Uterus (tissue), 3 donors: ENCODE measurements at regions not wholly inside any gene's neighbourhood (a gene's known extent, or its start where the extent isn't known, plus 50 kb on each side); places are given as distances from the start of the nearest gene placed in this dataset.

Experiments
- DNase-seq, 2 donors: peaks; one replicate each; pipeline ENCODE4 v3.0.0-alpha.2; 2019 to 2020
- H3K27ac ChIP-seq, 2 donors: fragments of 200-600 bp; sonication (generic); 1 replicate in 1 of 2; 2 replicates in 1 of 2; pipeline ENCODE4 v1.5.1; 2016 to 2018
- H3K27me3 ChIP-seq, 2 donors: fragments of 200-600 bp; sonication (generic); one replicate each; pipeline ENCODE4 v1.5.1; 2018 to 2019; ENCODE audit warnings: control low read depth in 1 of 2
- H3K36me3 ChIP-seq, 2 donors: fragments of 200-600 bp; sonication (generic); one replicate each; pipeline ENCODE4 v1.5.1; 2019; ENCODE audit warnings: control low read depth in 1 of 2
- H3K4me1 ChIP-seq, 2 donors: fragments of 200-600 bp; sonication (generic); one replicate each; pipeline ENCODE4 v1.5.1; 2018 to 2019; ENCODE audit warnings: control low read depth in 1 of 2
- H3K4me3 ChIP-seq, 2 donors: fragments of 200-600 bp; sonication (generic); 1 replicate in 1 of 2; 2 replicates in 1 of 2; pipeline ENCODE4 v1.5.1; 2018 to 2019; ENCODE audit warnings: mild to moderate bottlenecking in 1 of 2
- H3K9me3 ChIP-seq, 2 donors: fragments of 200-600 bp; sonication (generic); one replicate each; pipeline ENCODE4 v1.5.1; 2019; ENCODE audit warnings: control low read depth in 1 of 2
- CTCF ChIP-seq, 4 experiments: fragments of 200-600 bp in 2 of 4; fragments of 450-650 bp in 2 of 4; sonication (generic) in 2 of 4; IDR thresholded peaks; one replicate each; pipeline ENCODE4 v1.5.1; 2016 to 2019; ENCODE audit warnings: antibody characterized with exemption in 4 of 4, mild to moderate bottlenecking in 2 of 4, moderate library complexity in 1 of 4
- POLR2A ChIP-seq, 2 donors: fragments of 450-650 bp; IDR thresholded peaks; one replicate each; pipeline ENCODE4 v1.6.1; 2016; ENCODE audit warnings: antibody characterized with exemption in 2 of 2, mild to moderate bottlenecking in 1 of 2, moderate library complexity in 1 of 2
- intact Hi-C: fragments of 100-400 bp; cut with DNase I; formaldehyde crosslinking; loops from one replicate; pipeline ENCODE4 v1.15.1; 2023; ENCODE audit warnings: low total_unique reads
- donor health status: DM: yes; HTN: yes; CAD: no.

GRCh38 chr12:20017802-20018201 is 350.5 kb upstream of the PDE3A start:
- intact Hi-C loops = no loop called here
- no peak overlapping the region for H3K4me3 ChIP-seq
- H3K4me1 ChIP-seq = no peaks in the 10 kb centered on the region
- no peaks in the 10 kb centered on the region for H3K27me3 ChIP-seq
- no peak for DNase-seq
- H3K27ac ChIP-seq = no peak overlapping the region
- no peaks in the 10 kb centered on the region for H3K36me3 ChIP-seq
- H3K9me3 ChIP-seq = no peaks in the 10 kb centered on the region
- TF ChIP-seq CTCF (IDR thresholded peaks at IDR 0.05) (no peak), POLR2A (IDR thresholded peaks at IDR 0.05) (no peak)

GRCh38 chr12:20018406-20018805 is 349.9 kb upstream of the PDE3A start:
- TF ChIP-seq POLR2A (IDR thresholded peaks at IDR 0.05) (no peak), CTCF (IDR thresholded peaks at IDR 0.05) (no peak)
- no peaks in the 10 kb centered on the region for H3K36me3 ChIP-seq
- no peaks in the 10 kb centered on the region for H3K4me1 ChIP-seq
- H3K4me3 ChIP-seq = no peak overlapping the region
- intact Hi-C loops = no loop called here
- no peak for DNase-seq
- no peak overlapping the region for H3K27ac ChIP-seq
- H3K27me3 ChIP-seq = no peaks in the 10 kb centered on the region
- no peaks in the 10 kb centered on the region for H3K9me3 ChIP-seq

- Histone ChIP-seq H3K27ac (peak overlapping the region; percentile 29 to 72), H3K9me3 (no peaks in the 10 kb centered on the region), H3K4me1 (no peaks in the 10 kb centered on the region), H3K27me3 (no peaks in the 10 kb centered on the region), H3K36me3 (no peaks in the 10 kb centered on the region), H3K4me3 (no peak overlapping the region)
- DNase-seq = peak in 1 of 2 donors; percentile 42
- intact Hi-C loops = no loop called here
- TF ChIP-seq CTCF (IDR thresholded peaks at IDR 0.05) (peak in 1 of 4 experiments; percentile 18), POLR2A (IDR thresholded peaks at IDR 0.05) (no peak)
Measured at GRCh38 chr12:20024194-20024593, 344.1 kb upstream of the PDE3A start.

GRCh38 chr12:20028033-20028432 is 340.3 kb upstream of the PDE3A start:
- DNase-seq = no peak
- H3K27me3 ChIP-seq = no peaks in the 10 kb centered on the region
- no peak overlapping the region for H3K27ac ChIP-seq
- no peaks in the 10 kb centered on the region for H3K4me1 ChIP-seq
- TF ChIP-seq CTCF (IDR thresholded peaks at IDR 0.05) = no peak
- TF ChIP-seq POLR2A (IDR thresholded peaks at IDR 0.05) = no peak
- H3K36me3 ChIP-seq = no peaks in the 10 kb centered on the region
- no peak overlapping the region for H3K4me3 ChIP-seq
- no peaks in the 10 kb centered on the region for H3K9me3 ChIP-seq
- intact Hi-C loops = no loop called here

- Histone ChIP-seq H3K27ac (no peak overlapping the region), H3K36me3 (no peaks in the 10 kb centered on the region), H3K27me3 (no peaks in the 10 kb centered on the region), H3K4me3 (no peak overlapping the region), H3K4me1 (no peaks in the 10 kb centered on the region), H3K9me3 (no peaks in the 10 kb centered on the region)
- no peak for DNase-seq
- intact Hi-C loops = no loop called here
- no peak for TF ChIP-seq POLR2A (IDR thresholded peaks at IDR 0.05)
Measured at GRCh38 chr12:20030826-20031225, 337.5 kb upstream of the PDE3A start.

- Histone ChIP-seq H3K4me3 (no peak overlapping the region), H3K27ac (no peak overlapping the region), H3K9me3 (no peaks in the 10 kb centered on the region), H3K4me1 (peaks cover 0 to 8% of the 10 kb centered on the region in 2 donors), H3K27me3 (no peaks in the 10 kb centered on the region), H3K36me3 (no peaks in the 10 kb centered on the region)
- DNase-seq = no peak
- intact Hi-C loops = no loop called here
- TF ChIP-seq CTCF (IDR thresholded peaks at IDR 0.05) (no peak), POLR2A (IDR thresholded peaks at IDR 0.05) (no peak)
Measured at GRCh38 chr12:20039562-20039961, 328.8 kb upstream of the PDE3A start.
